GM21619 (cell line): ENCODE measurements at regions not wholly inside any gene's neighbourhood (a gene's known extent, or its start where the extent isn't known, plus 50 kb on each side); places are given as distances from the start of the nearest gene placed in this dataset.

Source experiments
- ATAC-seq: cut with Tn5 transposase; IDR thresholded peaks from one replicate; pipeline ENCODE4 v1.9.1; 2021; ENCODE audit not compliant: unreplicated experiment

DNA sequence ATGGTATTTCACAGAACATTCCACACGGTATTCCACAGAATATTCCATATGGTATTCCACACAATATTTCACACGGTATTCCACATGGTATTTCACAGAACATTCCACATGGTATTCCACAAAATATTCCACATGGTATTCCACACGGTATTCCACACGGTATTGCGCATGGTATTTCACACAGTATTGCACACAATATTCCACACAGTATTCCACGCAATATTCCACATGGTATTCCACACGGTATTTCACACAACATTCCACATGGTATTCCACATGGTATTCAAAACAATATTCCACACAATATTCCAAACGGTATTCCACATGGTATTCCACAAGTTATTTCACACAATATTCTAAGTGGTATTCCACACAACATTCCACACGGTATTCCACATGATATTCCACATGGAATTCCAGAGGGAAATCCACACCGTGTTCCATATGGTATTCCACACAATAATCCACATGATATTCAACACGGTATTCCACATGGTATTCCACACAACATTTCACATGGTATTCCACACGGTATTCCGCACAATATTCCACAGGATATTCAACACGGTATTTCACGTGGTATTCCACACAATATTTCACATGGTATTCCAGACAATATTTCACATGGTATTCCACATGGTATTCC lies 136.7 kb upstream of the CHST15 start:
- no peak for ATAC-seq

DNA sequence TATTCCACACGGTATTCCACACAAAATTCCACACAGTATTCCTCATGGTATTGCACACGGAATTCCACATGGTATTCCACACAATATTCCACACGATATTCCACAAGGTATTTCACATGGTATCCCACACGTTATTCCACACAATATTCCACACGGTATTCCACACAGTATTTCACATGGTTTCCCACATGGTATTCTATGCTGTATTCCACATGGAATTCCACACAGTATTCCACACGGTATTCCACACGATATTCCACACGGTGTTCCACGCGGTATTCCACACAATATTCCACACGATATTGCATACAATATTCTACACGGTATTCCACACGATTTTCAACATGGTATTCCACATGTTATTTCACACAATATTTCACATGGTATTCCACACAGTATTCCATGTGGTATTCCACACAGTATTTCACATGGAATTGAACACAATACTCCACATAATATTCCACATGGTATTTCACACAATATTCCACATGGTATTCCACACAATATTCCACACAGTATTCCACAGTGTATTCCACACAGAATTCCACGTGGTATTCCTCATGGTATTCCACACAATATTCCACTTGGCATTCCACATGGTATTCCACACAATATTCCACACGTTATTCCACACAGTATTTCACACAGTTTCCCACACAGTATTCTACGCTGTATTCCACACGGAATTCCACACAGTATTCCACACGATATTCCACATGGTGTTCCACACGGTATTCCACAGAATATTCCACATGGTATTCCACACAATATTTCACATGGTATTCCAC lies 136.0 kb upstream of the CHST15 start:
- ATAC-seq: no peak

DNA sequence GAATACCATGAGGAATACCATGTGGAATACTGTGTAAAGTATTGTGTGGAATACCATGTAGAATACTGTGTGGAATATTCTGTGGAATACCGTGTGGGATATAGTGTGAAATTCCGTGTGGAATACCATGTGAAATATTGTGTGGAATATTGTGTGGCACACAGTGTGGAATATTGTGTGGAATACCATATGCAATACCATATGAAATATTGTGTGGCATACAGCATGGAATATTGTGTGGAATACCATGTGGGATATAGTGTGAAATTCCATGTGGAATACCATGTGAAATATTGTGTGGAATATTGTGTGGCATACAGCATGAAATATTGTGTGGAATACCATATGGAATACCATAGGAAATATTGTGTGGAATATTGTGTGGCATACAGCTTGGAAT lies 135.1 kb upstream of the CHST15 start:
- ATAC-seq: no peak

DNA sequence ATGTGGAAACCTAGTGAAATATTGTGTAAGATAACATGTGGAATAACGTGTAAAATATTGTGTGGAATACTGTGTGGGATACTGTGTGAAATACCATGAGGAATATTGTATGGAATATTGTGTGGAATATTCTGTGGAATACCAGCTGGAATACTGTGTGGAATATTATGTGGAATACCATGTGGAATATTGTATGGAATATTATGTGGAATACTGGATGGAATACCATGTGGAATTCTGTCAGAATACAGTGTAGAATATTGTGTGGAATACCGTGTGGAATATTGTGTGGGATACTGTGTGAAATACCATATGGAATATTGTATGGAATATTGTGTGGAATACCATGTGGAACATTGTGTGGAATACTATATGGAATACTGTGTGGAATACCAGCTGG lies 134.6 kb upstream of the CHST15 start:
- no peak for ATAC-seq

DNA sequence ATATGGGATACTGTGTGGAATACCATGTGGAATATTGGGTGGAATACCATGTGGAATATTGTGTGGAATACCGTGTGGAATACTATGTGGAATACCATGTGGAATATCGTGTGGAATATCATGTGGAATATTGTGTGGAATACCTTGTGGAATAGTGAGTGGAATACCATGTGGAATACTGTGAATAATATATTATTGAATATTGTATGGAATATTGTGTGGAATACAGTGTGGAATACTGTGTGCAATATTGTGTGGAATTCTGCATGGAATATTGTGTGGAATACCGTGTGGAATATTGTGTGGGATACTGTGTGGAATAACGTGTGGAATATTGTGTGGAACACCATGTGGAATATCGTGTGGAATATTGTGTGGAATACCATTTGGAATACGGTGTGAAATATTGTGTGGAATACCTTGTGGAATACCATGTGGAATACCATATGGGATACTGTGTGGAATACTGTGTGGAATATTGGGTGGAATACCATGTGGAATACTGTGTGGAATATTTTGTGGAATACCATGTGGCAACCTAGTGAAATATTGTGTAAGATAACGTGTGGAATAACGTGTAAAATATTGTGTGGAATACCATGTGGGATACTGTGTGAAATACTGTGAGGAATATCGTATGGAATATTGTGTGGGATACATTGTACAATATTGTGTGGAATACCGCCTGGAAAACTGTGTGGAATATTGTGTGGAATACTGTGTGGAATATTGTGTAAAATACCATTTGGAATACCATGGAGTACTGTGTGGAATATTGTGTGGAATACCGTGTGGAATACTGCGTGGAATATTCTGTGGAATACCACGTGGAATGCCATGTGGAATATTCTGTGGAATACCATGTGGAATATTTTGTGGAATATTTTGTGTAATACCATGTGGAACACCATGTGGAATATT lies 133.9 kb upstream of the CHST15 start:
- no peak for ATAC-seq

DNA sequence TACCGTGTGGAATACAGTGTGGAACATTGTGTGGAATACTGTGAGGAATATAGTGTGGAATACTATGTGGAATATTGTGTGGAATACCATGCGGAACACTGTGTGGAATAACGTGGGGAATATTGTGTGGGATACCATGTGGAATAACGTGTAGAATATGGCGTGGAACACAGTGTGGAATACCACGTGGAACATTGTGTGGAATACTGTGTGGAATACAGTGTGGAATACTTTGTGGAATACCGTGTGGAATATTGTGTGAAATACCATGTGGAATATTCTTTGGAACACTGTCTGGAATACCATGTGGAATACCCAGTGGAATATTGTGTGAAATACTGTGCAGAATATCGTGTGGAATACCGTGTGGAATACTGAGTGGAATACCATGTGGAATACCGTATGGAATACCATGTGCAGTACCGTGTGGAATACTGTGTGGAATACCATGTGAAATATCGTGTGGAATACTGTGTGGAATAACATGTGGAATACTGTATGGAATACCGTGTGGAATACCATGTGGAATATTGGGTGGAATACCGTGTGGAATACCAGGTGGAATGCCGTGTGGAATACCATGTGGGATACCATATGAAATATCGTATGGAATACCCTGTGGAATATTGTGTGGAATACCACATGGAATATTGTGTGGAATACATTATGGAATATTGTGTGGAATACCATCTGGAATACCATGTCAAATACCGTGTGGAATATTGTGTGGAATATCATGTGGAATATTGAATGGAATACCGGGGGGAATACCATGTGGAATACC lies 133.1 kb upstream of the CHST15 start:
- no peak for ATAC-seq

DNA sequence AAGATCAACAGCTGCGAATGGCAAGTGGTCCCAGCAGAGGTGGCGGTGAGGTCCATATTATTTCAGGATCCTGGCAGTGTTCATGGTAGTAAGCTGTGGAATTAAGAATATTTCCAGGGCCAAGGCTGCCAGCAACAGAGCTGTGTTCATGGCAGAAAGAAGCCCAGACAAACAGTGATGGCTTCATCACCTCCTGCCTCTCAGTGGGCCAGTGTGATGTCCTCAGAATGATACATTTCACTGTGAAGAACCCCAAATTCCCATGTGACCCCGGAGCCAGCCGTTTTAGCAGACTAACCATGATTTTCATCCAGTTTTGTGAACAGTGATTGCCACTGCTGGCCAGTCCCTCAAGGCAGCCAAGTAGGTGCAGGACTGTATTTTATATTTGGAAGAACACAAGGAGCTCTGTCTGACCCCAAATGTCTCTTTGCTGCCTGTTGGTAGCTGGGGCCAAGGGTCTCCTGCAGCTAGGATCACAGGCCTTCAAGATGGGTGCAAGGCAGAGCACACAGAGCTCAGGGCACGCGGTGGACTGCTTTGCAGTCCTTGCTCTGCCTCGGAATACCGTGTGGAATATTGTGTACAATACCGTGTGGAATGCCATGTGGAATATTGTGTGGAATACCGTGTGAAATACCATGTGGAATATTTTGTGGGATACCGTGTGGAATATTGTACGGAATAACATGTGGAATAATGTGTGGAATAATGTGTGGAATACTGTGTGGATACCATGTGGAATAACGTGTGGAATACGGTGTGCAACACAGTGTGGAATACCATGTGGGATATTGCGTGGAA lies 132.3 kb upstream of the CHST15 start:
- no peak for ATAC-seq

DNA sequence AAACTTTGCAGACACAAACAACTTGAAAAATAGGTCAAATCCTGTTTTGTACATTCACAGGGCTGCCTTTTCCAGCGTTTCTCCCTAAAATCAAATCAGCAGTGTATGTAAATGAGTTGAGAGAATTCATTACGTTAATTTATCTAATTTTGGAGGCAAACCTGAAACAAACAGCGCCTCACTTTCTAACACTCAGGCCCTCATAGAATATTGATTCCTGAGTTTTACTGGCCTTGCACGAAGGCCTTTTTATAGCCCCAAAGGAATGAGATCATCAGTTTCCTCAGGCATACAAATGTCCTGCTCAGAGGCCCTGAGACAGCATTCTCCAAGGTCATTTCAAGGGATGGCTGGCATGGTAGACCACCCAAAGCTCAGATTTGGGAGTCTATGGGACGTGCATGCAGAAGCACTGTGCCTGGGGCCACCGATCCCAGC lies 131.7 kb upstream of the CHST15 start:
- ATAC-seq: no peak

DNA sequence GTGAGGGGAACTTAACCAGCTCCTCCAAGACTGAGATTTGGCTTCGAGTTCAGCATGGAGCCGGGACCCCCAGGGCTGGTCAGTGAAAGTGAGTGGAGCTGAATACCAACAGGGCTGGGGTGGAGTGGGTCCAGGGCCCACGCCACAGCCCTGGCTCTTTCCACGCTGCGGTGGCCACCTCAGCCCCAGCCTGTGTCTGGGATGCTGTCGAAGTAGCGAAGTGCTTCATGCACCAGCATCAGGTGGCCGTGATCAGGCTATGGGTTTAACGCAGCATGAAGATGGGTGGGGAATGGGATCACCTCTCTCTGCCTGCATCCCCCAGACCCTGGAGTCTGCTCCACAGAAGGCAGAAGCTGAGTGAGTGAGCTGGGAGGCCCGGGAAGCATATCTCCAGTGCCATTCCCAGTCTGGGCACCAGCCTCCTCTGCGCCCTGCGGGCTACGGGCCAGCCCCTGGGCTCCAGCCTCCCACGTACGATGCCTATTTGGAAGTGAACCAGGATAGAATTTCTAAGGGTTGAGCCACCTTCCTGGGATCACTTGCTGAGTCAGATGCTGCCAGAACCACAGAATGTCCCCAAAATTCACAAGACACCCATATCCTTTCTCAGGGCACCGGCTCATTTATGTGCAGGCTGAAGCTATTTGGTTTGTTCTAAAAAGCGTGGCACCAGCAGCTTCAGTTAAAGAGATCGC lies 131.1 kb upstream of the CHST15 start:
- ATAC-seq: no peak

DNA sequence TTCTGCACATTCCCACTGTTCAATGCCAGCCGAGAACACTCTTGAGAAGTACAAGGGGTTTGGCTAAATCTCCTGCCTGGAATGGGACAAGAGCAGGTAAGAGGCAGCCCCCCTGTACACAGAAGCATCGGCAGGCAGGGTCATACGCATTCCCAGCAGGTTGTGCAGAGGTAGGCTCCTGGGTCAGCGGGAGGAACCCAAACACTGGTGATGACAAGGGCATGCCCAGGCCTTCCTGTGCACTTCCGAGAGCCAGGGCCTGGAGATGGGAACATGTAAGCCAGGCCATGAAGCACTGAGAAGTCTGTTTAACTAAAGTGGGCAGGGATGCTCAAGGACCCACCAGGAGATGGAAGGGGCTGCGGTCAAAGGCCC lies 130.3 kb upstream of the CHST15 start:
- no peak for ATAC-seq

DNA sequence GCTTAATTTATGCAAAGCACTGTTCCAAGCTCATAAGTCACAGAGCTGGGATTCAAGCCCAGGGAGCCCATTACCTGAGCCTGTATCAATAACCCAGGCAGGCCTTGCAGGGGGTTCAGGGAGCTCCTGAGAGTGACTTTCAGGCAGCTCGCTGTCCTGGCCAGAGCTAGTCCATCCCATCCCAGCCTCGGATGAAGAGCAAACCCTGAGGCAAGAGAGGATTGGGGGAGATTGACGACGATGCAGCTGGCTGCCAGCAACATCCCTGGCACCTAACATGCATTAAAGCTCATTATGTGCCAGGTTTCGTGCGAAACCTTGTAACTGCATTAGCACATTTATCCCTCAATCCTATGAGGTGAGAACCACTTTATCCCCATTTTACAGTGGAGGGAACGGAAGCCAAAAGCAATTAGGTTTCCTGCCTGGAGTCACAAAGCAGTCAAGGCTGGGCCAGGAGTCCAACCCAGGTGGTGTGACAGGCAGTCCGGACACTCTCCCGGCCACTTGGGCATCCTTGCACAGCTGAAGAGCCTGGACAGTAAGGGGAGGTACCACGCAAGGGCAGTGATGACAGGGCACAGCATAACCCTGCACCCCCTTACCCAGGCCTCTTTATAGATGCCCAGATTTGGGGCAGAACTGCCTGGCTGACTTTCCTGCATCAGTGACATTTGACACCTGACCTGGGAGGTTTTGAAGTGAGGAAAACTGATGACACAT lies 129.8 kb upstream of the CHST15 start:
- ATAC-seq: no peak

DNA sequence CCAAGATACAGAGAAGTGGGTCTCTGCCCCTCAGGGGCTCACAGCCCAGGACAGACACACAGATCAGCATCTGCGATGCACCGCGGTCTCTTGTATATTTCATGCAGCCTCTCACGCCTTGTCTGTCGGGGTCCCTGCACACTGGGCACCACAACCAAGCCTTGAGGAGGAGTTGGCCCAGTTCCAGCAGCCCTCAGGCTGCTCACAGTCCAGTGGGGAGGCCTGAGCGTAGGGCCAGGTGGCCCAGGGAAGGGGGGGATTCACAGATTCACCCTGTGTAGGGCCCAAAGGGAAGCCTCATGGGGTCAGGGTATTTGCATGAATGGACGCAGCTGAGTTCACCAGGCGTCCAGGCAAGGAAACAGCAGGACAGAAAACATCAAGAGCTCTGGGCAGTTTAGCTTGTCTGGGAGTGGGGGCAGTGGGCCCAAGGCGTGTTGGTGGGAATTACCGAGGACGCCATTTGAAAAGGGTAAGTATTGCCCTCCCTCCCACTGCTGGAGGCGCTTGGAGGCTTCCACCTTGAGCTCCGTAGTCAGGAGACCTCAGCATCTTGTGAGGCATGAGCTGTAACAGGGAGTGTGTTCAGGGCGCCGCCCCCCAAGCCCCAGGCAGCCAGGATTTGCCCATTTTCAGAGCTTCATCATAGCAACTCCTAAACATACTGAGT lies 129.1 kb upstream of the CHST15 start:
- peak; percentile 35 for ATAC-seq

DNA sequence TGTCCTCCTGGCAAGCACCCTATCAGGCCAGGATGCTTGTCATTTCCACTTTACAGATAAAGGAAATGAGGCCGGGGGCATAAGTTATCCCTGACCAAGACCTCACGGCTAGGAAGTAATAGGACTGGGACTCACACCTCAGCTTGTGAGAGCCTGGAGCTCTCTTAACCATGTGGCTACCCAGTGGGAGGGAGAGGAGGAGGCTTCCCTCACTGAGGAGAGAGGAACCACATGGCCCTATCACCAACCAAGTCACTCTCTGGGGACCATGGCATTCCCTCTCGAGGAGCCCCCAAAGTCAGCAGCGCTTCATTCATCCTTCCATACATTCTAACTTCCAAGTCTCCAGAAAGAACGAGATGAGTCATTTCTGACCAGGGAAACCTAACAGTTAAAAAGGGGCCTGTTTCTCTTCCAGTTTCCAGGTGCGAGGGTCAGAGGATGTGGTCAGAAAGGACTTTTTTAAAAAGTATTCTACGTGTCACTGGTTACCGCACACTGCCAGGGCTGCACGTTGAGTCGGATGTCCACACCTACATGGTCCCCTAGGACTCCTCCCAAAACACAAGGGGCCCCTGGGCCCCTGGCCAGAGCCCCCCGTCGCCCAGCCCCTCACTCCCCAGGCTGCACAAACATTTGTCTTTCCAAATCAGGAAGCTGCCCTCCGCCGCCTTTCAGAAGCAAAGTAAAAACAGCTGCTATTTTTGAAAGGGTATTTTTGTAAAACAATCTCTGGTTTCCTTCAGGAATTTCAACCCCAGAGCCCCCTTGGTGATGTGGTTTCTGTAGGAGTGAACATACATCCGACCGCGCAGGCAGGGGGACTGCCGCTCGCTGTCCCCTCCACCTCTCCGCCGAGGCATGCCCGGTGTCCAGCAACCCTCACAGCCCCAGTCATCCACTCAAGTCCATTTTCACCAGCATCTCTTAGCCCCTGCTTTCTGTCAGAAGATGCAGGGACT lies 128.2 kb upstream of the CHST15 start:
- ATAC-seq: peak; percentile 78

DNA sequence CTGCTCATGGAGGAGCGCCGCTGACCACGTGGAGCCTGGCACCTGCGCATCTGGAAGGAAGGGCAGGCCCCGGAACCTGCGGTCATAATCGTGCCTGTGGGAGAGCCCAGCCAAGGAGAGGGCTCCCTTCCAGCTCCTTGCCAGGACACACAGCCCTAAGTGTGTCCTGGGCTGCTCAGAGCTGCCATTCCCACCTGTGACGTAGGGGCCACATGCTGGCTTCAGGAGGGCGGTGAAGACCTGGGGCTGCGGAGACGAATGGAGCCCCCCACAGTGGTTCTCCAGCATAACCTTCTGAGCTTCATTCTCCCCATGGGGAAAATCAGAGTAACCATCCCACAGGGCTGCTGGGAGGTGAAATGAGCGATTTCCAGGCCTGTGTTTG lies 127.6 kb upstream of the CHST15 start:
- no peak for ATAC-seq

DNA sequence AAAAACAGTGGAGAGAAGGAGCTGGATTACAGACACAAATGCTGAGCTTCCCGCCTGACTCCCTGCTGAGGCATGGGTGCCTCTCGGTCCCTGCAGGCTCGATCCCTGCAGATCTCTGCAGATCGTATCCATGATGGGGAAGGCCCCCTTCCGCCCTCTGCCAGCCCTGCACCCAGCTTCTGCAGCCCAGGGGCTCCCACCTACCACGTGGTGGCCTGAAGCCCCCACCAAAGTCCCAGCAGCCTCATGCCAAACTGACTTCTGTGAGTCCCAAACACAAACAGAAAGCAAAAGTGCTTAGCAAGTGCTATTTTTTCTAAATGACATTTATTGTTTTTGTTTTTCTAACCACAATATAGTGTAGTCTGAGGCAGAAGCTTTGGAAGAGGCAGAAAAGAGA lies 127.1 kb upstream of the CHST15 start:
- no peak for ATAC-seq

DNA sequence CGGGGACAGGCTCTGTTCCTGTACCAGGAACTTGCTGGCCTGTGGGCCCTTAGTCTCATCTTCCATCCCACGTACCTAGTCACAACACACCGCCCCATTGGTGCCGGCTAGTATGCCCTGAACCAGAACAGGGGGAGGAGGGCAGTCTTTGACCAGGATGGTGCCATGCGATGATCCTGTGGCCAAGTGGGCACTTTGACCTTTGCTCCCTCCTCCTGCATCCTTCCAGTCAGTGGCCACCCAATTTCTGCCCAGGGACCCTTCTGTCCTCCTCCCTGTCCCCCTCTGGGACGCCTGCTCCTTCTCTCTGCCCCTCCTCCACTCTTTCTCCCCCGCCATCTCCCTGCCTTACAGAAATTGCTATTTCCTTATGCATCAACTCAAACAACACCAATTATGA lies 126.3 kb upstream of the CHST15 start:
- no peak for ATAC-seq

DNA sequence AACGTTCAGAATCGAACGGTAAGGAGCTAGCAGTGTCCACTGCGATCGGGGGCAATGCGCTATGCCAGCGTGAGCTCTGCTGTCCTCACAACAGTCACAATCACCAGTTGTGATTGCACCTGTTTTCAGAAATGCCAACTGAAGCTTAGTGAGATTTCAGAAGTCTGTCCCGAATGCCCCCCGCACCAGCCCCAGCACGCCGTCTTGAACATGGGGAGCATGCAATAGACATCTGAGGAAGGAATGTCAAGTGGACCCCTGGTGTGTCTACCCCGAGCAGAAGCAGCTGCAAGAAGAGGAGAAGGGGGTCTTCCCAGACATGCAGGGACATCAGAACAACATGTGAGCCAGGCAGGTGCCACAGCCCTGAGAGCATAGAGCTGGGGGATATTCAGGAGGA lies 125.7 kb upstream of the CHST15 start:
- no peak for ATAC-seq
